Loucy (cell line): ENCODE measurements at regions not wholly inside any gene's neighbourhood (a gene's known extent, or its start where the extent isn't known, plus 50 kb on each side); places are given as distances from the start of the nearest gene placed in this dataset.

Experiments
- CTCF ChIP-seq: fragments of 200-600 bp; sonication (generic); conservative IDR thresholded peaks from 2 replicates; pipeline ENCODE4 v1.5.1; 2014; ENCODE audit warnings: mild to moderate bottlenecking, antibody characterized with exemption, low read length
- EZH2phosphoT487 ChIP-seq: fragments of 200-600 bp; IDR thresholded peaks from 2 replicates; pipeline ENCODE4 v1.6.1; 2018; ENCODE audit warnings: antibody characterized with exemption, mild to moderate bottlenecking, moderate library complexity, borderline replicate concordance

GRCh38 chr3:139263798-139264197, 80.0 kb upstream of the MRPS22 start:
- TF ChIP-seq CTCF (no peak), EZH2phosphoT487 (no peak)
